DND-41 (cell line): ENCODE measurements at regions not wholly inside any gene's neighbourhood (a gene's known extent, or its start where the extent isn't known, plus 50 kb on each side); places are given as distances from the start of the nearest gene placed in this dataset.

ENCODE experiments used
- EZH2 ChIP-seq: IDR thresholded peaks from 3 replicates; pipeline ENCODE4 v1.6.1; 2012; ENCODE audit warnings: borderline replicate concordance, low read depth, mild to moderate bottlenecking, moderate library complexity, low read length, inconsistent platforms; ENCODE audit not compliant: severe bottlenecking
- TF ChIP-seq, protein P1 (sequence below): IDR thresholded peaks from 2 replicates; pipeline ENCODE4 v1.5.1; 2012; ENCODE audit warnings: borderline replicate concordance, low read length, moderate library complexity, mild to moderate bottlenecking; ENCODE audit not compliant: poor library complexity, severe bottlenecking; ENCODE audit errors: extremely low read depth

- TF ChIP-seq EZH2, result no peak
- TF ChIP-seq, protein P1, sequence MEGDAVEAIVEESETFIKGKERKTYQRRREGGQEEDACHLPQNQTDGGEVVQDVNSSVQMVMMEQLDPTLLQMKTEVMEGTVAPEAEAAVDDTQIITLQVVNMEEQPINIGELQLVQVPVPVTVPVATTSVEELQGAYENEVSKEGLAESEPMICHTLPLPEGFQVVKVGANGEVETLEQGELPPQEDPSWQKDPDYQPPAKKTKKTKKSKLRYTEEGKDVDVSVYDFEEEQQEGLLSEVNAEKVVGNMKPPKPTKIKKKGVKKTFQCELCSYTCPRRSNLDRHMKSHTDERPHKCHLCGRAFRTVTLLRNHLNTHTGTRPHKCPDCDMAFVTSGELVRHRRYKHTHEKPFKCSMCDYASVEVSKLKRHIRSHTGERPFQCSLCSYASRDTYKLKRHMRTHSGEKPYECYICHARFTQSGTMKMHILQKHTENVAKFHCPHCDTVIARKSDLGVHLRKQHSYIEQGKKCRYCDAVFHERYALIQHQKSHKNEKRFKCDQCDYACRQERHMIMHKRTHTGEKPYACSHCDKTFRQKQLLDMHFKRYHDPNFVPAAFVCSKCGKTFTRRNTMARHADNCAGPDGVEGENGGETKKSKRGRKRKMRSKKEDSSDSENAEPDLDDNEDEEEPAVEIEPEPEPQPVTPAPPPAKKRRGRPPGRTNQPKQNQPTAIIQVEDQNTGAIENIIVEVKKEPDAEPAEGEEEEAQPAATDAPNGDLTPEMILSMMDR, result no peak
Measured at GRCh38 chr10:10785627-10786026, 232.0 kb upstream of the CELF2 start.
